ENCODE measurements at regions not wholly inside any gene's neighbourhood (a gene's known extent, or its start where the extent isn't known, plus 50 kb on each side); places are given as distances from the start of the nearest gene placed in this dataset.
A peak's percentile ranks its signal among the peaks of the same experiment; 100 is the strongest.

DNA sequence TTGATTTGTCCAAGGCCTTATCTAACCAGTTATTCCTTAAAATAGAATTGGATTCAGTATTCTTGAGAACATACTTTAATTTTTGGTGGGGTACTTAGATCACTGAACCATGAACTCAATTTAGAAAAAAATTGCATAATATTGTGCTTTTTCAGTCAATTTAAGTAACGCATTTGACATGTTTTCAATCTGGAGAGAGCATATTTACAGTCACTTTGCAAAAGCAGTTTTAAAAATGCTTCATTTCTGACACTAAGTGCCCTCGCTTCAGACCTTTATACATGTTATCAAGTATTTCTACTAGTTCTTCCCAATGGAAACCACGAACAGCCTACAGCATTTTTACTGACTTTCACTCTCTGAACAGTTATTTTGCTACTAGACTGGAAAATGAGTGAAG lies 257.1 kb upstream of the NDST4 start:
- no peak for DNase-seq

- no peak for DNase-seq
These were observed 256.6 kb upstream of the NDST4 start for GRCh38 chr4:115370012-115370411.

DNA sequence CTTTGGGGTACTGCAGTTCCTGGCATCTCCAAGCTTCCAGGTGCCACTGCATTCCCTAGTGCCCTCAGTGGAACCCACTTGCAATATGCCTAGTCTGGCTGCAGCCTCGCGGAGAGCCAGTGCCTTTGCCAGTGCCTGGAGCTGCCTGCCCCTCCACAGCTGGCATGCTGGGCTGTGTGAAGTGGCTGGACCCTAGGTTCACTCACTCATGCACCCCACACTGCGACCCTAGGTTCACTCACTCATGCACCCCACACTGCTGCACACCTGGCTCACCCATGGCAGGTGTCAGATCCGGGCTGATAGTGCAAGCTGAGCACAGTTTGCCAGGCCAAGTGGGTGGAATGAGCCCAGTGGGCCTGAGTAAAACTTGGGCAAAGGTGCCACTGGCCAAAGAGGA lies 253.0 kb upstream of the NDST4 start:
- no peak for DNase-seq

DNA sequence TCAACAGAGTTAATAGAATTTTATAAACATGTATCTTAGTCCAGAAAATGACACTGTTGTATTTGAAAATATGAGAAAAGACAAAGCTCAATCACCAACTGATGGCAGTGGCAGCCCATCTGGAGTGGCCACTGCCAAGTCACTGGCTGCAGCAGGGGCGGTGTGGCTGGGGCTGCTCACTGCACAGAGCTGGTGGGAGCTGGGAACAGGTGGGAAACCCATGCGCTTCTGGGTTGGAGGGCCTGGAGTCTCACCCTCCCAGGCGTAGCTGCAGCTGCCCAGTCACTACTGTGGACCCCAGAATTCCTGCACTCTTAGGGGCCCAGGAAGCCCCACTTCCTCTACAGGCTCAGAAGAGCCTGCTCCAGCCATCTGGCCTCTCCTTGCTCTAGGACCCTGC lies 251.8 kb upstream of the NDST4 start:
- DNase-seq: no peak

DNA sequence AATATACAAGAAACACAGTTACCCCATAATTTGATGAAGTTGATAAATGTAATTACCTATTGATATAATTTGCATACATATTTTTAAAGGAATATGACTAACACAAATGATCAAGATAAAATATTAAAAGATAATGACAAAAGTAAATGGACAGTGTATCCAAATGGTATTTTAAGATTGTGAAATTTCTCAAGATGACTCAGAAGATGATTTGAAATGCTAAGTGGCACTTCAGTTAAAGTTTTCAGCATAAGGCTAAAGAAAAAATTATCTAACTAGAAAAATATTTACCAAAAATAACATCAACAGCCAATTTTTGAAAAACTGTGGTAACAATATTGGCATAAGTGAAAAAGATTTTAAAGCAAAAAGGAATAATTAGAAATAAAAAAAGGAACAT lies 248.4 kb upstream of the NDST4 start:
- no peak for DNase-seq

- no peak for DNase-seq
These were observed 247.0 kb upstream of the NDST4 start for GRCh38 chr4:115360431-115360830.

DNA sequence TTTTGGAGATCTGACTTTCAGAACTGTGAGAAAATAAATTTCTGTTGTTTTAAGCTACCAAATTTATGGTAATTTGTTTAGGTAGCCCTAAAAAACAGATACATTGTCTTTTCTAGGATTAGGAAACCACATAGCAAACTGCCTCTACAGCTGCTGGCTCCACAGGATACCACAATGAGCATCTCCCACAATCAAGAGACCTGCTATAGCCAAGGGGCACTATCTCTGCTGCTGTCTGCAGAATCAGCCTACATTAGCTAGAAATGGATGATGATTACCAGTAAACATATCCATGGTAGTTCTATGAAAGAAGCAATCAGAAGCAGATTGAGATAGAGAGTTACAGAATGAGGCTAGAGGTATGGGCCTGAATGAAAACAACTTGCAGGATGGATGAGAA lies 244.4 kb upstream of the NDST4 start:
- peak in 1 of 2 donors; percentile 9 for DNase-seq

DNA sequence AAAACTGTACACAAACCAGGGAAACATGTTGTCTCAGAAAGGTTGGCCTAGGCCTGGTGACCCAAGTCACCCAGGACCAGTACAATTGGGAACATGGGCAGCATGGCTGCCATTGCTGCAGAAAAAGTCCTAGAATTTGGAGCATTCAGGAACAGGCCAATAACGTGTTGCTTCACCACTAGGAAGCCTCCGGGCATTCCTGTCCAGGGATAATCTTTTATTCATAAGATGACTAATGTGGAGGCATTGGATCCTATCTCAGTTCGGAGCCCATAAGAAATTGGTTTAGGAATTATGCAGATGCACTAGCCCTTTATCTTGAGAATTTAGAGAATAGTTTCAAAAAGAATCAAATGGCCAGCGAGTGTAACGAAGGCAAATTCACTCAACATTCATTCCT lies 242.8 kb upstream of the NDST4 start:
- no peak for DNase-seq

- DNase-seq: no peak
These were observed 241.9 kb upstream of the NDST4 start for GRCh38 chr4:115355329-115355728.

GRCh38 chr4:115353370-115353769 lies 239.9 kb upstream of the NDST4 start:
- no peak for DNase-seq

GRCh38 chr4:115343171-115343570 lies 229.8 kb upstream of the NDST4 start:
- no peak for DNase-seq

- no peak for DNase-seq
These were observed 221.5 kb upstream of the NDST4 start for GRCh38 chr4:115334736-115335411.

GRCh38 chr4:115332078-115332477 lies 218.7 kb upstream of the NDST4 start:
- DNase-seq: no peak

- no peak for DNase-seq
These were observed 217.8 kb upstream of the NDST4 start for GRCh38 chr4:115331241-115331640.

- DNase-seq: peak in 1 of 2 donors; percentile 68
These were observed 212.4 kb upstream of the NDST4 start for GRCh38 chr4:115325836-115326235.

DNA sequence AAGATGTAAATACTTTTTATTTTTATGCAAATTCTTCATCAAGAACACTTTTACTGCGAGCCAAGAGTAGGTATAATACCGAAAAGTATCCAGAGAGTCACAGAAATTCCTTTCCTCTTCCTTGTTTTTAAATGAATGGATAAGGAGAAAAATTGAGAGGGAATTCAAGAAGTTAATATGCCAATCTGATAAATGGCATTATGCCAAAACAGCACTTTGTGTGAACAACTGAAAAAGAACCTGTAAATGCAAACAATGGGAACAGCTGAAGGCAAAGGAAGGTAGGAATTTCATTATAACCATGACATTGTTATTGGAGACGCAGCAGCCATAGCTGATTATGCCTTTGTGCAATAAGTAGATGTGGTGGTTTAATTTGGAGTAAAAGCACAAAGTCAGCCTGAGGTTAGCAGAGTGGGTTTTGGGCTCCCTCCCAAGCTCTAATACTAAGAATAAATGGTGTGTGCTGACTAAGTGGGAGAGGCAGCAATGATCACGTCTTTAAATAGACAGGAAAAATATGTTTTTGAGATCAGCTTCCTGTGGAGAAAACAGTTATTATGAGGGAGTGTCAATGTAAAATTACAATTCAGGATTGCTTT lies 209.8 kb upstream of the NDST4 start:
- DNase-seq: peak in 1 of 2 donors; percentile 85

- DNase-seq: no peak
These were observed 201.8 kb upstream of the NDST4 start for GRCh38 chr4:115315182-115315581.

DNA sequence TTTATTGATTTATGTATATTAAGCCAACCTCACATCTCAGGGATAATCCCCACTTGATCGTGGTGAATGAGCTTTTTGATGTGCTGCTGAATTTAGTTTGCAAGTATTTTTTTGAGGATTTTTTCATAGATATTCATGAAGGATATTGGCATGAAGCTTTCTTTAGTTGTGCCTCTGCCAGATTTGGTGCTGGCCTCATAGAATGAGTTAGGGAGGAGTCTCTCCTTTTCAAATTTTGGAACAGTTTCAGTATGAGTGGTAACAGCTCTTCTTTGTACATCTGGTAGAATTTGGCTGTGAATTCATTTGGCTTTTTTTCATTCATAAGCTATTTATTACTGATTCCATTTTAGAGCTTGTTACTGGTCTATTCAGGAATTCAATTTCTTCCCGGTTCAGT lies 197.2 kb upstream of the NDST4 start:
- DNase-seq: no peak

GRCh38 chr4:115294717-115295116 lies 181.3 kb upstream of the NDST4 start:
- DNase-seq: no peak

DNA sequence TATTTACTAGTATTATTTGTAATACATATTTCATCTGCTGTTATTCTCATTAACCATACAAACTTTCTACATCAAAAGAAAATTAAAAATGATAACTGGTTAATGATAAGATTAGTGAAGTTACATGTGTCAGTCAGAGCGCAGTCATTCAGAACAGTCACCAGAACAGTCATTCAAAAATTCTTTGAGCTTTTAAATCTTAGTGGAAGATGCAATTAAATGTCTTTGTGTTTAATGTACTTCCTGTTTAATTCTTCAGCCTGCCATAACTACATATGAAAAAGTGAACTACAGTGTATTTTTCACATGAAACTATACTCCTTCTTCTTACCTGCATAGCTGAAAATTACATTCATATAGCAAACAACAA lies 179.7 kb upstream of the NDST4 start:
- no peak for DNase-seq

GRCh38 chr4:115292320-115293092 lies 179.1 kb upstream of the NDST4 start:
- DNase-seq: no peak

DNA sequence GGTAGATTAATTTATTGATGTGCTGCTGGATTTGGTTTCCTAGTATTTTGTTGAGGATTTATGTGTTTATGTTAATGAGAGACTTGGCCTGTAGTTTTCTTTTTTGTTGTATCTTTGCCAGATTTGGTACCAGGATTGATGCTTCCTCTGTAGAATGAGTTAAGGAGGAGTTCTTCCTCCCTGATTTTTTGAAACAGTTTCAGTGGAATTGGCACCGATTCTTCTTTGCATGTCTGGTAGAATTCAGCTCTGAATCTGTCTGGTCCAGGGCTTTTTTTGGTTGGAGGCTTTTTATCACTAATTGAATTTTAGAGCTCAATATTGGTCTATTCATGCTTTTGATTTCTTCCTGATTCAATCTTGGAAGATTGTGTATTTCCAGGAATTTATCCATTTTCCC lies 174.0 kb upstream of the NDST4 start:
- no peak for DNase-seq

- DNase-seq: peak in 1 of 2 donors; percentile 73
These were observed 165.9 kb upstream of the NDST4 start for GRCh38 chr4:115279330-115279729.

- DNase-seq: no peak
These were observed 165.4 kb upstream of the NDST4 start for GRCh38 chr4:115278830-115279229.

Measured in bone marrow (tissue), 2 donors.